GM10248 (cell line): ENCODE measurements at regions not wholly inside any gene's neighbourhood (a gene's known extent, or its start where the extent isn't known, plus 50 kb on each side); places are given as distances from the start of the nearest gene placed in this dataset.
"Not testable (repeated sequence)": the region's sequence is repeated elsewhere in the genome, so short reads cannot be mapped to it uniquely, and the experiment has no call there.

ENCODE experiments used
- CTCF ChIA-PET: fragments of 300-600 bp; sonication (Branson Sonifier 250); formaldehyde crosslinking; extraction: SDS; loops from one replicate; lab custom pipeline; 2021; ENCODE audit warnings: antibody characterized with exemption; lab: Yijun Ruan, JAX
- POLR2A ChIA-PET: fragments of 350-650 bp; sonication (Branson Sonifier 250); formaldehyde crosslinking; extraction: SDS; loops from one replicate; lab custom pipeline; 2020; ENCODE audit warnings: antibody characterized with exemption; lab: Yijun Ruan, JAX
- DNase-seq: peaks from one replicate; pipeline ENCODE4 v3.0.0; 2012; ENCODE audit errors: extremely low spot score
- TF ChIP-seq, protein P1 (sequence below): IDR thresholded peaks from 2 replicates; pipeline ENCODE4 v1.5.1; 2012; ENCODE audit warnings: mild to moderate bottlenecking, low read depth; ENCODE audit errors: extremely low read depth, missing control alignments, control extremely low read depth

DNA sequence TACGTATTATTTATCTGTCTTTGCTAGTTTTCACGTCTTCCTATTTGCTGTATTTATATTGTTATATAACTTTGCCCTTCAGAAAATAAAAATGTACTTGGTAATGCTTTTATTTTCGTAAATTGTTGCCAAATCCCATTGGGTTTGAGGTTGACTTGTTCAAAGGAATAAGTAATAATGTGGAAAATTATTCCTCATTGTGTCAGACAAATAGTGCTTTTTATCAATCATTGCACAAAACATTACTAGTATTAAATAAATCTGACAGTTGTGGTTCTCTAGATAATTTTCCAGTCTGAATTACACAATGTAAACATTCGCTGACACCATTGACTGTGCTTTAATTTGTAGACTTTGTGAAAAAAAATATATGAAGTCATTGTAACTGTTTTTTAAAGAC lies 798.3 kb upstream of the TMEFF2 start:
- ChIA-PET CTCF (no interaction called here), POLR2A (no interaction called here)
- TF ChIP-seq, protein P1, sequence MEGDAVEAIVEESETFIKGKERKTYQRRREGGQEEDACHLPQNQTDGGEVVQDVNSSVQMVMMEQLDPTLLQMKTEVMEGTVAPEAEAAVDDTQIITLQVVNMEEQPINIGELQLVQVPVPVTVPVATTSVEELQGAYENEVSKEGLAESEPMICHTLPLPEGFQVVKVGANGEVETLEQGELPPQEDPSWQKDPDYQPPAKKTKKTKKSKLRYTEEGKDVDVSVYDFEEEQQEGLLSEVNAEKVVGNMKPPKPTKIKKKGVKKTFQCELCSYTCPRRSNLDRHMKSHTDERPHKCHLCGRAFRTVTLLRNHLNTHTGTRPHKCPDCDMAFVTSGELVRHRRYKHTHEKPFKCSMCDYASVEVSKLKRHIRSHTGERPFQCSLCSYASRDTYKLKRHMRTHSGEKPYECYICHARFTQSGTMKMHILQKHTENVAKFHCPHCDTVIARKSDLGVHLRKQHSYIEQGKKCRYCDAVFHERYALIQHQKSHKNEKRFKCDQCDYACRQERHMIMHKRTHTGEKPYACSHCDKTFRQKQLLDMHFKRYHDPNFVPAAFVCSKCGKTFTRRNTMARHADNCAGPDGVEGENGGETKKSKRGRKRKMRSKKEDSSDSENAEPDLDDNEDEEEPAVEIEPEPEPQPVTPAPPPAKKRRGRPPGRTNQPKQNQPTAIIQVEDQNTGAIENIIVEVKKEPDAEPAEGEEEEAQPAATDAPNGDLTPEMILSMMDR, result no peak
- DNase-seq, result no peak

DNA sequence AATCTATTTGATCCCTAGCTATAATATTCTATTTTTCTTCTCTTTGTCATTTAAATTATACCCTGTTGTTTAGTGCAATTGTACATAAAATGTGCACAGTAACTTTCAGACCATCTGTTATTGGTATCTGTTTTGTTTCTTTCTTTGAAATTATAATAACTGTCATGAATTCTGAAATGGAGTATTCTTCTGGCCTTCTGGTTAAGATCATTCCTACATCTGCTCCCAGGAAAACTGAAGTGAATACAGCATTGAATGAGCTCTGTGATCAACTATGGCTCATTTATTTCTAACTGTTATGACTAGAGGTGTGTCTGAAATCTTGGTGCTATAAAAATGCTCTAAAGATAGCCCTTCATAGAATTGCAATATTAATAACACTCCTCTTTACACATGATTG lies 788.4 kb upstream of the TMEFF2 start:
- TF ChIP-seq, protein P1, result no peak
- POLR2A ChIA-PET, result no interaction called here
- CTCF ChIA-PET, result interaction anchor here (1.2 to 2.3 kb wide), 2 partner anchors 11 to 17 kb away, joined by 3 to 8 read pairs; no protein-coding TSS in a partner anchor
- DNase-seq, result no peak

DNA sequence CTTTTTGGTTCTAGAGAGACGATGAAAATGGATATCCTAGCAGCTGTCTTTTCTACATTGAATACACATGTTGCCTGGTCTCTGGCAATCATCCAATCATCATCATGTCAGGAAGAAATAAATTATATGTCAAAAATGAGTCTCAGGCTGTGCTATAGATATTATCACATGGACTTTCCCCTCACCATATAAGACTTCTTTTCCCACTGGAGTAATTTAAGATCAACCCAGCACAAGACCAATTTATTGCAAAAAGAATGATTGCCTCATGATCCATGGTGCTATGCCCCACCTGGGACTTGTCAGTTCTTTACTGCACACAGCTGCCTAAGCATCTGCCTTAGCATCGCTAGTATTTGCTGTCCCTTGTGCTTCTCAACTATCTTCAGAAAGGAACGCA lies 783.7 kb upstream of the TMEFF2 start:
- ChIA-PET CTCF (no interaction called here), POLR2A (no interaction called here)
- no peak for DNase-seq
- TF ChIP-seq, protein P1, result no peak

DNA sequence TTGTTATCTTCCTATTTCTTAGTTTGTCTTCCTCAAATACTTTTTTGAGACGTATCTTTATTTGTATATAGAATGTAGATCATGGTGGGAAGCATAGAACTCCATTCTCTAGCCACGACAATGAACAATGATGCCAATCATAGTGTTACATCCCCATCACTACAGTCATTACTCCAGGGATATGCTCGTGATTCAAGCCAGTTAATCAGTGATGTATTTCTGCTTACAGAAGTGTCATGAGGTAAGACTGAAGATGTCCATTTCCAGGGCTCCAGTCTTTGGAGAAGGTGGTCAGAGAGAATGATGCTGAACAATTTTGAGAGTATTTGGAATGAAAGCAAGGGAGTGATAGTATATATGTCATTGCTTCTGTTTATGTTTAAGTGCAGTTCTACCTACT lies 777.2 kb upstream of the TMEFF2 start:
- POLR2A ChIA-PET, result no interaction called here
- TF ChIP-seq, protein P1, result no peak

DNA sequence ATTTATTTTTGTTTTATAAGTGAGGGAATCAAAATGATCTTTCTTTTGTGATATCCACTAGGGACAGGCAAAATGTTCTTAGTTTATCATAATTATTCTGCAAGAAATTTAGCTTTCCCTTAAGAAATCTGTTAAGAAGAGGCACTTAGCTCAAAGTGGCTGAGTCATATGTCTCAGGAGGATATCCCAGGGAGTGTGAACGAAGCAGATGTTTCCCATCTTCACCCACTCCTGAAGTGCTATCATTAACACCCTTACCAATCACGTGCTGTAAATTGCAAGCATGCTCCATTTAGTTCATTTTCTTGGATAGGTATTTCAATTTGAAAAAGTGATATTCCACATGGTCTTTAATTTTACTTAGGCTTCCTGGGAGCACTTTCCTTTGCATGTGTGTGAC lies 774.3 kb upstream of the TMEFF2 start:
- POLR2A ChIA-PET, result no interaction called here
- TF ChIP-seq, protein P1, result no peak
- CTCF ChIA-PET, result no interaction called here
- DNase-seq, result no peak

More for the DNA sequence above, 777.2 kb upstream of the TMEFF2 start:
- CTCF ChIA-PET, result no interaction called here
- no peak for DNase-seq

DNA sequence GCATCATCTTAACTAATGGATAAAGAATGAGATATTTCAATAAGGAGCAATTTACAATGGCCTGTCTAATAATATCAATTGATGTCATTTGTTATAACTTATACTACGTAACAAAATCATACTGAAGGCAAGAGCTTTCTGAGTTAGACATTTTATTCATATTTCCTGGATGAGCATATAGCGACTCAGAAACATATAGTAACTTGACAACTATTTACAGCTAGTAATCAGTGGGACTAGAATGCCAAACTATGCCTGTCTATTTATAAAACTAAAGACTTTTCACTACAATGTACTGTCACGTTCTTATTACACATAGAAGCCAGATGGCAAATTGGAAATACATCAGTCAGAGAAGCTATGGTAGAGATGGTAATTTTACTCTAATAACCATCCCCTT lies 766.2 kb upstream of the TMEFF2 start:
- CTCF ChIA-PET, result no interaction called here
- TF ChIP-seq, protein P1, result no peak
- no peak for DNase-seq
- POLR2A ChIA-PET, result no interaction called here

DNA sequence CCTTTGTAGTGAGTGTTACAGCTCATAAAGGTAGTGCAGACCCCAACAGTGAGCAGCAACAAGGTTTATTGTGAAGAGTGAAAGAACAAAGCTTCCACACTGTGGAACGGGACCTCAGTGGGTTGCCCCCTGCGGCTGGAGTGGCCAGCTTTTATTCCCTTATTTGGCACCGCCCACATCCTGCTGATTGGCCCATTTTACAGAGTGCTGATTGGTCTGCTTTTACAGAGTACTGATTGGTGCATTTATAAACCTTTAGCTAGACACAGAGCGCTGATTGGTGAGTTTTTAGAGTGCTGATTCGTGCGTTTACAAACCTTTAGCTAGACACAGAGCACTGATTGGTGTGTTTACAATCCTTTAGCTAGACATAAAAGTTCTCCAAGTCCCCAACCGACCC lies 763.9 kb upstream of the TMEFF2 start:
- POLR2A ChIA-PET, DNase-seq, CTCF ChIA-PET: not testable (repeated sequence)
